ENCODE measurements at regions not wholly inside any gene's neighbourhood (a gene's known extent, or its start where the extent isn't known, plus 50 kb on each side); places are given as distances from the start of the nearest gene placed in this dataset.

- ATAC-seq (no peak), DNase-seq (no peak)
- H3K27me3 Mint-ChIP-seq, result no peaks in the 10 kb centered on the region
- H3K4me3 Mint-ChIP-seq, result no peak overlapping the region
- no peaks in the 10 kb centered on the region for H3K4me1 Mint-ChIP-seq
- H3K27ac Mint-ChIP-seq, result no peak overlapping the region
- H3K9me3 Mint-ChIP-seq, result peaks cover 7 to 32% of the 10 kb centered on the region in 2 donors
These were observed 491.8 kb downstream of the SQOR start for GRCh38 chr15:46126581-46126980.

DNA sequence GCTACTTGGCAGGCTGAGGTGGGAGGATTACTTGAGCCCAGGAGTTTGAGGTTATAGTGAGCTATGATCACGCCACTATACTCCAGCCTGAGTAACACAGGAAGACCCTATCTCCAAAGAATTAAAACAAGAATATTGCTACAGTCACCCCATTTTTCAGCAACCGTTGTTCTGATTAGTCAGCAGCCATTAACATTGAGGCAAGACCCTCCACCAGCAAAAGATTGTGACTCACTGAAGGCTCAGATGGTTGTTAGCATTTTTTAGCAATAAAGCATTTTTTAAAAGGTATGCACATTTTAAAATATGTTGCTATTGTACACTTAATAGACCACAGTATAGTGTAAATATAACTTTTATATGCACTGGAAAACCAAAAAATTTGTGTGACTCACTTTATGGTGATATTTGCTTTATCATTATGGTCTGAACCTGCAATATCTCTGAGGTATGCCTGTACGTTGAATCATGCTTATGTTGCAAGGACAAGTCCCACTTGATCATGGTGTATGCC is 492.6 kb downstream of the SQOR start:
- H3K4me1 Mint-ChIP-seq, result no peaks in the 10 kb centered on the region
- peaks cover 11 to 37% of the 10 kb centered on the region in 2 donors for H3K9me3 Mint-ChIP-seq
- no peak overlapping the region for H3K27ac Mint-ChIP-seq
- no peak for ATAC-seq
- H3K4me3 Mint-ChIP-seq, result no peak overlapping the region
- no peak for DNase-seq
- H3K27me3 Mint-ChIP-seq, result no peaks in the 10 kb centered on the region

GRCh38 chr15:46129145-46129544 is 494.3 kb downstream of the SQOR start:
- no peak overlapping the region for H3K4me3 Mint-ChIP-seq
- DNase-seq (no peak), ATAC-seq (no peak)

GRCh38 chr15:46131876-46132275 is 497.0 kb downstream of the SQOR start:
- Mint-ChIP-seq H3K27ac (no peak overlapping the region), H3K9me3 (peaks cover 11 to 30% of the 10 kb centered on the region in 2 donors), H3K27me3 (no peaks in the 10 kb centered on the region), H3K4me3 (no peak overlapping the region), H3K4me1 (no peaks in the 10 kb centered on the region)
- ATAC-seq (no peak), DNase-seq (no peak)

More at GRCh38 chr15:46129145-46129544, 494.3 kb downstream of the SQOR start:
- Mint-ChIP-seq H3K9me3 (peaks cover 4 to 25% of the 10 kb centered on the region in 2 donors), H3K4me1 (no peaks in the 10 kb centered on the region), H3K27me3 (no peaks in the 10 kb centered on the region), H3K27ac (no peak overlapping the region)

GRCh38 chr15:46137443-46137842 is 502.6 kb downstream of the SQOR start:
- no peak overlapping the region for H3K4me3 Mint-ChIP-seq
- peaks cover 7 to 12% of the 10 kb centered on the region in 2 donors for H3K9me3 Mint-ChIP-seq
- DNase-seq (no peak), ATAC-seq (no peak)
- no peaks in the 10 kb centered on the region for H3K27me3 Mint-ChIP-seq
- no peaks in the 10 kb centered on the region for H3K4me1 Mint-ChIP-seq
- no peak overlapping the region for H3K27ac Mint-ChIP-seq

DNA sequence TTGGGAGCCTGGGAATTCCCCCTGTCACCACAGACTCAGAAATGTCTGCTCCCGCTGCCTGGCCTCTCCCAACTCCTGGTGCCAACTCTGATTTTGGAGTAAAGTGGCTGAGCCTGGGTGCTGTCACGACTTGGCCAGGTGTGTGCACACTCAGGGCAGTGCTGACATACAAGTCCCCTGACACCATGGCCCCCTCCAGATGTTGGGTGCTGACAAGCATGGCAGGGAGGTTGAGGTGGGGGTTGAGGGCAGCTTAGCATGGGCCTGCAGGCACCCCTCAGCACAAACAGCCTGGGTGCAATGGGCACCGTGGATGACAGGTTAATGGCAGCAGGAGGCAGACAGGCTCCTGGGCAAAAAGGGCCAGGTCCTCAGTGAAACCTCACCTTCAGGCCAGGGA is 511.2 kb downstream of the SQOR start:
- Mint-ChIP-seq H3K4me1 (no peaks in the 10 kb centered on the region), H3K4me3 (no peak overlapping the region), H3K9me3 (peaks cover 0 to 10% of the 10 kb centered on the region in 2 donors), H3K27ac (no peak overlapping the region), H3K27me3 (no peaks in the 10 kb centered on the region)
- no peak for ATAC-seq
- no peak for DNase-seq

DNA sequence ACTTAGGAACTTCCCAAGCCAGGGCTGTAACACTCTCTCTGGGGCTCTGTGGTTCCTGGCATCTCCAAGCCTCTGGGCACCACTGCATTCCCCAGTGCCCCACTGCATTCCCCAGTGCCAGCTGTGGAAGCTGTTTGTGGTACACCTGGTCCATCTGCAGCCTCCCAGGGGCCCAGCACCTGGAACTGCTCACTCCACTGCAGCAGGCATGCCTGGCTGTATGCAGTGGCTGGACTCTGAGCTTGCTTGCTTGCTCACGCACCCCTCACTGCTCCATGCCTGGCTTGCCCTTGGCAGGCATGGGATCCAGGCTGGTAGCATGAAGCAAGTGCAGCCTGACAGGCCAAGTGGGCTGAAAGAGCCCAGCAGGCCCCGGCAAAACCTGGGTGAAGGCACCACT is 512.1 kb downstream of the SQOR start:
- DNase-seq (no peak), ATAC-seq (no peak)
- Mint-ChIP-seq H3K4me1 (no peaks in the 10 kb centered on the region), H3K27me3 (no peaks in the 10 kb centered on the region), H3K9me3 (peaks cover 0 to 10% of the 10 kb centered on the region in 2 donors), H3K27ac (no peak overlapping the region), H3K4me3 (no peak overlapping the region)

- Mint-ChIP-seq H3K9me3 (no peaks in the 10 kb centered on the region), H3K27me3 (no peaks in the 10 kb centered on the region), H3K4me3 (no peak overlapping the region), H3K4me1 (no peaks in the 10 kb centered on the region), H3K27ac (peak overlapping the region in 1 of 2 donors; percentile 14)
- ATAC-seq, result no peak
- no peak for DNase-seq
These were observed 517.0 kb downstream of the SQOR start for GRCh38 chr15:46151786-46152185.

DNA sequence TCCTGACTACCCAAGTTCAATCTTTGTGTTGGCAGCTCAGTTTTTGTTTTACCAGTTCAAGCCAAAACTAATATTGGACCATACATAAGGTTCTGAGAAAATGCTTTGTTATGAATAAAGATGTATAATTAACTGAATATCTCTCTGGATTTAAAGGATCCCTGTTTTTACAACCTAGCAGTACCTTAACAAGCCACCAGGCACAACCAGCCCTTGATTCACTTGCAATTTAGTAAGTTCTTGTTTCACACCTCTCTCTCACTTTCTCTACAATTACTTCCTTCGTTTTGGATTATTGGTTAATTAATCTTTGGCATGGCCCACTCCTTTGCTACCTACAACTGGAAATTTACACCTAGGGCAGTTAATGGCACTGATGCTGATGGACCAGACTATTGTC is 531.9 kb downstream of the SQOR start:
- H3K4me3 Mint-ChIP-seq, result no peak overlapping the region
- no peak for ATAC-seq
- no peak overlapping the region for H3K27ac Mint-ChIP-seq
- no peak for DNase-seq
- H3K9me3 Mint-ChIP-seq, result peaks cover 15 to 24% of the 10 kb centered on the region in 2 donors
- no peaks in the 10 kb centered on the region for H3K4me1 Mint-ChIP-seq
- no peaks in the 10 kb centered on the region for H3K27me3 Mint-ChIP-seq

GRCh38 chr15:46170326-46170725 is 535.5 kb downstream of the SQOR start:
- Mint-ChIP-seq H3K4me3 (no peak overlapping the region), H3K27me3 (no peaks in the 10 kb centered on the region), H3K27ac (no peak overlapping the region), H3K9me3 (peaks cover 12 to 23% of the 10 kb centered on the region in 2 donors), H3K4me1 (no peaks in the 10 kb centered on the region)
- DNase-seq (no peak), ATAC-seq (no peak)

DNA sequence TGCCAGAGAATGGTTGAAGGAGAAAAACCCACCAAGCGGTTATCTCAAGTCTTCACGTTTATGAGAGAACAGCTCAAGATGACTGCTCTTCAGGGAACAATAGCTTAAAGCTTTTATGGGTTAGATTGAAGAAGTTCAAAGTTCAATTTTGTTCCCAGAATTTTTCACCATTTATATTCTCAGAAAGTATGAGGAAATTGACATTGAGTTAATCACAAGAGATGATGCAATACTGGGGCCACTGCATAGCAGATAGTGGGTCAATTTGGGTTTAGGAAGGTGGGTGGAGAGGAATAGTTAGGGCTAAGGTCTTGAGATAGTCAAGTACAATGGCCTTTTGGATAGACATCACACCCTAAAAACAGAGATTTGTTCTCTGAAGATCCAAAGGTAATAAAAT is 539.3 kb downstream of the SQOR start:
- Mint-ChIP-seq H3K27me3 (no peaks in the 10 kb centered on the region), H3K9me3 (peaks cover 3 to 20% of the 10 kb centered on the region in 2 donors), H3K4me1 (no peaks in the 10 kb centered on the region), H3K27ac (no peak overlapping the region), H3K4me3 (no peak overlapping the region)
- ATAC-seq, result no peak
- no peak for DNase-seq

DNA sequence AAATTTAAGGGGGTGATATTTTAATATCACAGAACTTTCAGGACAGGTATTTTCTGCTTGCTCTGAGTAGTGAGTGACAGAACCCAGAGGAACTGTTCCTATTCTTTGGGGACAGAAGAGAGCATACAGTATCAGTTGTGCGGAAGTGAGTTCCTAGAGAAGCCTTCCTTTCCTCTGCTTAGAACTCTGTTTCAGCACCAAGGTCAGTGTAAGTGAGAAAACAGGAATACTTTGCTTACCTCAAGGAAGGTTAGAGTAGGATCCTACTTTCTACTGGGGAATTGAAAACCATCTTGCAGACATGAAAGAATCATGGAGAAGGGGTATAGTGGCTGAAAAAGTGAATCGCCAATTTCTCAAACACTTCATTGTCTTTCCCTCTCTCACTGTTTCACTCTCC is 542.4 kb downstream of the SQOR start:
- ATAC-seq (no peak), DNase-seq (no peak)
- Mint-ChIP-seq H3K27me3 (no peaks in the 10 kb centered on the region), H3K4me3 (no peak overlapping the region), H3K27ac (no peak overlapping the region), H3K9me3 (peaks cover 3 to 8% of the 10 kb centered on the region in 2 donors), H3K4me1 (no peaks in the 10 kb centered on the region)

- Mint-ChIP-seq H3K9me3 (peaks cover 10 to 17% of the 10 kb centered on the region in 2 donors), H3K27me3 (no peaks in the 10 kb centered on the region), H3K27ac (no peak overlapping the region), H3K4me1 (no peaks in the 10 kb centered on the region), H3K4me3 (no peak overlapping the region)
- DNase-seq (no peak), ATAC-seq (no peak)
These were observed 543.3 kb downstream of the SQOR start for GRCh38 chr15:46178138-46178537.

DNA sequence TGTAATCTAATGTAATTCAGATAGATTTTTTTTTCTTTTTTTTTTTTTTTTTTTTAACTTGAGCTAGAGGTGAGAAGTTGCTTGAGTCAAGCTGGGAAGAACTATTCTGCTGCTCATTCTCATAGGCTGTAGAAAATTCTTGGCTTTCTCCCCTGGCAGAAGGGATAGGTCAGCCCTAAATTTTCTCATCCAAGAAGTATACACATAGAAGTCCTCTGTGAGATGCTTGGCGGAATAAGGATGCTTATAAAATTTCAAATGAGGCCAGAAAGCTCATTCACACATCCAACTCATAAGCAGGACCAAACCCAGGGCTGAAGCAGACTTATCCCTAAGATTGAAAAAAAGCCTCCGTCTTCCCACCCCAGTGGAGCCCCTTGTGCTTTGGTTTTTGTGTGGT is 572.5 kb downstream of the SQOR start:
- Mint-ChIP-seq H3K27ac (no peak overlapping the region), H3K9me3 (peaks cover 12 to 28% of the 10 kb centered on the region in 2 donors), H3K27me3 (no peaks in the 10 kb centered on the region), H3K4me3 (no peak overlapping the region), H3K4me1 (no peaks in the 10 kb centered on the region)
- ATAC-seq (no peak), DNase-seq (no peak)

DNA sequence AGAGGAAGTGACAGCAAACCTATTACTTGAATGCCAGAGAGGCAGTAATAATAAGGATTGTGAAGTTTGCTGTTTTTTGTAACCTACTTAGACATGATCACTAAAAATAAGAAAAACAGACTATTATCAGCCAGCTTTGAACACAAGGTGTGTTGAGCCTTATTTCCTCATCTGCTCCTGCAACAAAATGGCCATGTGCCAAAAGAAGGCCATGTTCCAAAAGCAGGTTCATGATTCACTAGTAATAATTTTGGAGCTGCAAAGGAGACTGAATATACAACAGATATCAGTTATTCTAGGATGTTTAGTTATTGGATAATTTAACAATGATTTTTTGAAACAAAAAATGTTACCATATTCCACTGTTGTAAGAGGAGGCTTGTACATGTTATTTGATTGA is 578.7 kb downstream of the SQOR start:
- ATAC-seq (no peak), DNase-seq (no peak)
- Mint-ChIP-seq H3K4me3 (no peak overlapping the region), H3K4me1 (no peaks in the 10 kb centered on the region), H3K9me3 (peaks cover 11 to 14% of the 10 kb centered on the region in 2 donors), H3K27ac (no peak overlapping the region), H3K27me3 (no peaks in the 10 kb centered on the region)

DNA sequence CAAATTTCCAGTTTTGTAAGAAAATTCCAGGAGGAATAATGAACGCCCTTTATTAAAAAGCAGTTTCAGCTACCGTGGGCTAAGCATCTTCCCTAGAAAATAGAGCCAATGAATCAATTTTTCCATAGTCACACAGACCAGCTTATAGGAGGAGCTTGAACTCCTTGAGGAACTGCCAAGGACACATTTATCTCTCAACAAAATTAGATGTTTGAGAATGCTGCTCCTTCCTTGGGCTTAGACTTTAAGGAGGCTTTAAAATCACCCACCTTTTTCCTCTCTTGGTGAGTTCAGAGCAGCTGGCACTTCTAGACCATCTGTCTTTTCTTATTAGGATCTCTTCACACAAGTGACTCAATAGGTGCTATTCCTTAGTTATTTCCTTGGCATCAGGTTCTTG is 588.0 kb downstream of the SQOR start:
- H3K4me1 Mint-ChIP-seq, result no peaks in the 10 kb centered on the region
- no peaks in the 10 kb centered on the region for H3K27me3 Mint-ChIP-seq
- H3K27ac Mint-ChIP-seq, result no peak overlapping the region
- ATAC-seq (no peak), DNase-seq (no peak)
- H3K9me3 Mint-ChIP-seq, result peaks cover 0 to 5% of the 10 kb centered on the region in 2 donors
- no peak overlapping the region for H3K4me3 Mint-ChIP-seq

DNA sequence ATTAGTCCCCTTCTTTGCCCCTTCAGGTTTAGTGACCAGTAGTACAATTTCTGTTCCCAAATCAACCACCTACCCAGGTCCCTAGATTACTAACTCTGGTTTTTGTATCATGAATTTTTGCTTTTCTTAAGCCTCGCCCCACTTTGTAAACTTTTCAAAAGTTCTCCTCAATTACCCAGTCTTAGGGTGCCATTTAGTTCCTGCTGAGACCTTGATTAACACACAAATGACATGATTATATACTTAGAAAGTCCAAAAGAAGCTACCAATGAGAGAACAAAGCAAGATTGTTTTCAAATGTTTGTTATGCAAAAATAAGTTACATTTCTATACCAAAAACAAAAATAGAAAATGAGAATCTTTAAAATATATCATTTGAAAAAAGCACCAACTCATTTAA is 594.4 kb downstream of the SQOR start:
- Mint-ChIP-seq H3K4me3 (no peak overlapping the region), H3K9me3 (no peaks in the 10 kb centered on the region), H3K27me3 (no peaks in the 10 kb centered on the region), H3K27ac (no peak overlapping the region), H3K4me1 (no peaks in the 10 kb centered on the region)
- DNase-seq (no peak), ATAC-seq (no peak)

Measured in stimulated activated naive CD8-positive, alpha-beta T cell treated with anti-CD3 and anti-CD28 coated beads, Interleukin-15, amount 100 ng/mL, for 72 hours (primary cell).